ENCODE measurements at regions not wholly inside any gene's neighbourhood (a gene's known extent, or its start where the extent isn't known, plus 50 kb on each side); places are given as distances from the start of the nearest gene placed in this dataset.

GRCh38 chr5:155512329-155512728 lies 498.8 kb downstream of the KIF4B start:
- TF ChIP-seq GATA2 (IDR thresholded peaks at IDR 0.05; ENCODE audit: low read depth, low read length) (no peak), GATA3 (IDR thresholded peaks at IDR 0.05; ENCODE audit: low read depth, low read length) (no peak)

All from SH-SY5Y (cell line).